ENCODE measurements at regions not wholly inside any gene's neighbourhood (a gene's known extent, or its start where the extent isn't known, plus 50 kb on each side); places are given as distances from the start of the nearest gene placed in this dataset.
"Not testable (repeated sequence)": the region's sequence is repeated elsewhere in the genome, so short reads cannot be mapped to it uniquely, and the experiment has no call there.

GRCh38 chr5:122618046-122618445 is 156.8 kb upstream of the SNX2 start:
- TF ChIP-seq CTCF (conservative IDR thresholded peaks at IDR 0.05; ENCODE audit: low read depth, low read length); EZH2 (IDR thresholded peaks at IDR 0.05; ENCODE audit: borderline replicate concordance, low read depth, low read length, poor library complexity, severe bottlenecking): not testable (repeated sequence)
